ENCODE measurements at regions not wholly inside any gene's neighbourhood (a gene's known extent, or its start where the extent isn't known, plus 50 kb on each side); places are given as distances from the start of the nearest gene placed in this dataset.

DNA sequence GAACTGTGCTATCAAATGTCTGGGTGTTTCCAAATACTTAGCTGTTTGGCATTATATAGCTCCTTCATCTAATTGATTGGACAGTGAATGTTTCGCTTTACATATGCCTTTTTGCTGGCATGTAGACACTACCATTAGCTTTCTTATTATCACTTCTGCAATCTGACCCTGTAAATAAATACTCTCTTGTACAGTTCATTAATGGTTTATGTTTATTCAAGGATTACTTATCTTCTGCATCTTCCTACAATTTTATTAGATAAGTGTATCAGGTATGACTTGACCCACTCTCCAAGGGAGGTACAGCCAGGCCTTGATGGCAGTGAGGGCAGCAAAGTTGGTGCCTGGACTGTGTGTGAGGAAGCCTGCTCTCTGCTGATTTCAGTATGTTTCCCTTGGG lies 614.1 kb upstream of the SETBP1 start:
- TF ChIP-seq, protein P1, sequence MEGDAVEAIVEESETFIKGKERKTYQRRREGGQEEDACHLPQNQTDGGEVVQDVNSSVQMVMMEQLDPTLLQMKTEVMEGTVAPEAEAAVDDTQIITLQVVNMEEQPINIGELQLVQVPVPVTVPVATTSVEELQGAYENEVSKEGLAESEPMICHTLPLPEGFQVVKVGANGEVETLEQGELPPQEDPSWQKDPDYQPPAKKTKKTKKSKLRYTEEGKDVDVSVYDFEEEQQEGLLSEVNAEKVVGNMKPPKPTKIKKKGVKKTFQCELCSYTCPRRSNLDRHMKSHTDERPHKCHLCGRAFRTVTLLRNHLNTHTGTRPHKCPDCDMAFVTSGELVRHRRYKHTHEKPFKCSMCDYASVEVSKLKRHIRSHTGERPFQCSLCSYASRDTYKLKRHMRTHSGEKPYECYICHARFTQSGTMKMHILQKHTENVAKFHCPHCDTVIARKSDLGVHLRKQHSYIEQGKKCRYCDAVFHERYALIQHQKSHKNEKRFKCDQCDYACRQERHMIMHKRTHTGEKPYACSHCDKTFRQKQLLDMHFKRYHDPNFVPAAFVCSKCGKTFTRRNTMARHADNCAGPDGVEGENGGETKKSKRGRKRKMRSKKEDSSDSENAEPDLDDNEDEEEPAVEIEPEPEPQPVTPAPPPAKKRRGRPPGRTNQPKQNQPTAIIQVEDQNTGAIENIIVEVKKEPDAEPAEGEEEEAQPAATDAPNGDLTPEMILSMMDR (IDR thresholded peaks at IDR 0.05; ENCODE audit: low read depth, low read length) = no peak
- TF ChIP-seq POLR2A (IDR thresholded peaks at IDR 0.05; ENCODE audit: extremely low read depth, insufficient read length) = no peak
- no peak for TF ChIP-seq MYC (IDR thresholded peaks at IDR 0.05; ENCODE audit: low read depth, low read length)
